Smooth muscle cell (in vitro differentiated cells): ENCODE measurements at regions not wholly inside any gene's neighbourhood (a gene's known extent, or its start where the extent isn't known, plus 50 kb on each side); places are given as distances from the start of the nearest gene placed in this dataset.
A peak's percentile ranks its signal among the peaks of the same experiment; 100 is the strongest.

Experiments
- DNase-seq: peaks from one replicate; lab custom pipeline; 2025; ENCODE audit not compliant: unreplicated experiment; lab: John Stamatoyannopoulos, UW
- H2AFZ ChIP-seq: fragments of 200-600 bp; sonication (generic); 2 replicates; pipeline ENCODE4 v1.6.0; 2016; ENCODE audit warnings: antibody characterized with exemption, low read depth, mild to moderate bottlenecking
- H3F3A ChIP-seq: fragments of 200-600 bp; sonication (generic); 2 replicates; pipeline ENCODE4 v1.6.0; 2017; ENCODE audit warnings: antibody characterized with exemption, low read depth
- H3K27ac ChIP-seq: fragments of 200-600 bp; sonication (generic); 2 replicates; pipeline ENCODE4 v1.5.1; 2016; ENCODE audit warnings: low read depth, mild to moderate bottlenecking
- H3K27me3 ChIP-seq: fragments of 200-600 bp; sonication (generic); 2 replicates; pipeline ENCODE4 v1.6.1; 2016; ENCODE audit warnings: low read depth, mild to moderate bottlenecking
- H3K36me3 ChIP-seq: fragments of 200-600 bp; sonication (generic); 2 replicates; pipeline ENCODE4 v1.5.1; 2016; ENCODE audit warnings: low read depth
- H3K4me1 ChIP-seq: fragments of 200-600 bp; sonication (generic); 2 replicates; pipeline ENCODE4 v1.5.1; 2016; ENCODE audit warnings: low read depth
- H3K4me2 ChIP-seq: fragments of 200-600 bp; sonication (generic); 2 replicates; pipeline ENCODE4 v1.6.0; 2016; ENCODE audit warnings: mild to moderate bottlenecking
- H3K4me3 ChIP-seq: fragments of 200-600 bp; sonication (generic); 2 replicates; pipeline ENCODE4 v1.5.1; 2016; ENCODE audit warnings: mild to moderate bottlenecking
- H3K79me2 ChIP-seq: fragments of 200-600 bp; sonication (generic); 2 replicates; pipeline ENCODE4 v1.6.0; 2016; ENCODE audit warnings: low read depth, mild to moderate bottlenecking
- H3K9ac ChIP-seq: fragments of 200-600 bp; sonication (generic); 2 replicates; pipeline ENCODE4 v1.6.0; 2016; ENCODE audit warnings: low read depth
- H3K9me3 ChIP-seq: fragments of 200-600 bp; sonication (generic); replicated peaks from 2 replicates; pipeline ENCODE4 v1.5.1; 2016; ENCODE audit warnings: low read depth
- H4K20me1 ChIP-seq: fragments of 200-600 bp; sonication (generic); 2 replicates; pipeline ENCODE4 v1.6.0; 2016; ENCODE audit warnings: low read depth
- WGBS: methylation state at CpG from one replicate; pipeline ENCODE4 v1.1.7; 2016; ENCODE audit warnings: low lambda C conversion rate; 5-methylcytosine and 5-hydroxymethylcytosine counted together
- TF ChIP-seq, protein P1 (sequence below): fragments of 200-600 bp; sonication (generic); IDR thresholded peaks from 2 replicates; pipeline ENCODE4 v1.5.1; 2017; ENCODE audit warnings: borderline replicate concordance, mild to moderate bottlenecking, antibody characterized with exemption; ENCODE audit not compliant: insufficient read depth, poor library complexity, severe bottlenecking

DNA sequence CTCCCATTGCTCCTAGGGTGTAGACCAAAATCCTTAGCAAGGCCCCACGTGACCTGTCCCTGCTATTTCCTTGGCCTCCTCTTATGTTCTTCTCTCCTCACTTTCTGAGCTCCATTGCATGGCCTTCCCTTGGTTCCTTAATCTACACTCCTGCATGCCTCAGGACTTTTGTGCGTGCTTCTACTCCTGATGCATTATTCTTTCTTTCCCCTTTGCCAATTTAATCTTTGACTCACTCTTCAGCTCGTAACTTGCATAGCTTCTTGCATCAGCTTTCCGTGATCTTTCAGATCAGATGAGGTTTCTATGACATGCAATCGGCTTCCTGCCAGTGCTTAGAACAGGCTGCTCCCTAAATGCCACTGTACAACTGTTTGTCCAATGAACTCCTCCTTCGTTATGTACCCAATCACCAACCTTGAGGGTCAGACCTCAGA, 261.6 kb upstream of the CADM1 start:
- Histone ChIP-seq H4K20me1 (no peaks in the 10 kb centered on the region), H3K4me3 (no peak overlapping the region), H3K36me3 (no peaks in the 10 kb centered on the region), H3K27ac (no peak overlapping the region), H3K4me1 (peaks cover 6% of the 10 kb centered on the region), H3K27me3 (no peaks in the 10 kb centered on the region), H3F3A (peaks cover 6% of the 10 kb centered on the region), H3K9ac (no peak overlapping the region), H2AFZ (no peak overlapping the region), H3K9me3 (no peaks in the 10 kb centered on the region), H3K4me2 (no peak overlapping the region), H3K79me2 (no peaks in the 10 kb centered on the region)
- WGBS, result 51% methylated on average over 6 of the region's 6 CpGs
- TF ChIP-seq, protein P1, sequence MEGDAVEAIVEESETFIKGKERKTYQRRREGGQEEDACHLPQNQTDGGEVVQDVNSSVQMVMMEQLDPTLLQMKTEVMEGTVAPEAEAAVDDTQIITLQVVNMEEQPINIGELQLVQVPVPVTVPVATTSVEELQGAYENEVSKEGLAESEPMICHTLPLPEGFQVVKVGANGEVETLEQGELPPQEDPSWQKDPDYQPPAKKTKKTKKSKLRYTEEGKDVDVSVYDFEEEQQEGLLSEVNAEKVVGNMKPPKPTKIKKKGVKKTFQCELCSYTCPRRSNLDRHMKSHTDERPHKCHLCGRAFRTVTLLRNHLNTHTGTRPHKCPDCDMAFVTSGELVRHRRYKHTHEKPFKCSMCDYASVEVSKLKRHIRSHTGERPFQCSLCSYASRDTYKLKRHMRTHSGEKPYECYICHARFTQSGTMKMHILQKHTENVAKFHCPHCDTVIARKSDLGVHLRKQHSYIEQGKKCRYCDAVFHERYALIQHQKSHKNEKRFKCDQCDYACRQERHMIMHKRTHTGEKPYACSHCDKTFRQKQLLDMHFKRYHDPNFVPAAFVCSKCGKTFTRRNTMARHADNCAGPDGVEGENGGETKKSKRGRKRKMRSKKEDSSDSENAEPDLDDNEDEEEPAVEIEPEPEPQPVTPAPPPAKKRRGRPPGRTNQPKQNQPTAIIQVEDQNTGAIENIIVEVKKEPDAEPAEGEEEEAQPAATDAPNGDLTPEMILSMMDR, result no peak
- no peak for DNase-seq

DNA sequence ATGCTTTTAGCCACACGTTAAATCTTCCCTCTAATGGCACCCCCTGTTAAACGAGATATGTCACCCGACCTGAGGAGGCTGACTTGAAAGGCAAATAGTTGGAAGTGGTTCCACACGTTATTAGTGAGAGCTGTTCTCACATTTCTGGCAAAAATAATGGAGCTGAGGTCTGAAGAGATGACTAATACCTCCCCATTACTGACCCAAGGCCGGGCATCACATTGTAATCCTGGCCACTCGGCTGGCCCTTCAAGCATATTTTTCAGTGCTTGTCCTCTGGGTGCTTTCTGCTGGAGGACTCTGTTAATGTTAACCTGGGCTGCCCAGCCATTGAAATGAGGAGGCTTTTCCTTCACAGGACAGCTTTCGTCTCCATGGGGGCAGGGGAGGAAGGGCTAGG, 260.0 kb upstream of the CADM1 start:
- H3K4me1 ChIP-seq, result peaks cover 18% of the 10 kb centered on the region
- WGBS, result 33% methylated on average over 7 of the region's 7 CpGs
- DNase-seq, result no peak

DNA sequence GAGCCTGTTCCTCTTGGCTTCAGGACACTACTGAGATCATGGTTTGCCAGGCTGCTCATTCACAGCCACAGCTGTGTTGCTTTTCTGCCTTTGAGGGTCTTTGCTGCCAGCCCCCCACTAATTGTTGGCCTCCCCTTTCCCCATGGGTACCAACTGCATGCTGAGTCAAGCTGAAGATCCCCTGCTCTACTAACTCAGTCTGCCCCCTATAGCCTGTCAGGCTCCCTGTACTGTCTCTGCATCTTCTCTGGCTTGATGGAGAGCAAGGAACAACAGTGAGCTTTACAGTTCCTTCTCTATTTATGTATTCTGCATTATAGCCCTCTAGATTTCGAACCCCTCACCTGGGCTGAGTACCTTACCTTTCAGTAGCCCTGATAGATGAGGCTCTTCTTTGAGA, 257.6 kb upstream of the CADM1 start:
- no peaks in the 10 kb centered on the region for H3K36me3 ChIP-seq
- no peak overlapping the region for H3K4me2 ChIP-seq
- H3K27ac ChIP-seq, result no peak overlapping the region
- H3K4me1 ChIP-seq, result peaks cover 19% of the 10 kb centered on the region
- peaks cover 7% of the 10 kb centered on the region for H3K27me3 ChIP-seq
- H2AFZ ChIP-seq, result no peak overlapping the region
- no peak for DNase-seq
- TF ChIP-seq, protein P1, result no peak
- H3K9ac ChIP-seq, result no peak overlapping the region
- H4K20me1 ChIP-seq, result no peaks in the 10 kb centered on the region
- no peaks in the 10 kb centered on the region for H3K79me2 ChIP-seq
- H3F3A ChIP-seq, result peaks cover 6% of the 10 kb centered on the region
- no peak overlapping the region for H3K4me3 ChIP-seq
- 87% methylated on average over 1 of the region's 1 CpG for WGBS
- H3K9me3 ChIP-seq, result no peaks in the 10 kb centered on the region

More for the DNA sequence above, 260.0 kb upstream of the CADM1 start:
- Histone ChIP-seq H4K20me1 (no peaks in the 10 kb centered on the region), H3K4me3 (no peak overlapping the region), H3K79me2 (no peaks in the 10 kb centered on the region), H2AFZ (no peak overlapping the region), H3K27me3 (no peaks in the 10 kb centered on the region), H3K9me3 (no peaks in the 10 kb centered on the region), H3K9ac (no peak overlapping the region), H3K27ac (peak overlapping the region; percentile 29), H3F3A (peaks cover 6% of the 10 kb centered on the region), H3K36me3 (no peaks in the 10 kb centered on the region), H3K4me2 (peak overlapping the region; percentile 29)
- TF ChIP-seq, protein P1, result no peak

DNA sequence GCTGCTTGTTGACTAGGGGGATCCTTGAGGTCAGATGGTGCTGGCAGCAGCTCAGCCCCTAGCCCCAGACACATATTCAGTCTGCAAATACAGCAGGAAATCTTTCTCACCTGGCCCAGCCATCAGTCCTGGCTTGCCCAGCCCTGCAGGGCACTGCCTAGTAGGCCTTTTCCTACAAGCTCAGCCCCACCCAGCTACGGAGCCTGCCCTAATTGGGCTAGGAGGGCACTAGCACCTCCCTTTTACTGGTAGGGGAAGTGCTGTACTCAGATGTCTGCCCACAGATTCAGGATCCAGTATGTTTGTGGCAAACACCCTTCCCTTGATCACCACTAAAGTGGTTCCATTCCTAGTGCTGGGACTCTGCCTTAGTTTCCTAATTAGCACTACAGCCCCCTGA, 257.1 kb upstream of the CADM1 start:
- H3K27ac ChIP-seq, result no peak overlapping the region
- WGBS, result 80% methylated on average over 1 of the region's 1 CpG
- peaks cover 6% of the 10 kb centered on the region for H3F3A ChIP-seq
- no peak for DNase-seq
- no peaks in the 10 kb centered on the region for H3K36me3 ChIP-seq
- H3K27me3 ChIP-seq, result peaks cover 7% of the 10 kb centered on the region
- no peaks in the 10 kb centered on the region for H4K20me1 ChIP-seq
- H2AFZ ChIP-seq, result no peak overlapping the region
- H3K9ac ChIP-seq, result no peak overlapping the region
- no peak overlapping the region for H3K4me3 ChIP-seq
- no peaks in the 10 kb centered on the region for H3K79me2 ChIP-seq
- TF ChIP-seq, protein P1, result no peak
- H3K4me1 ChIP-seq, result peaks cover 19% of the 10 kb centered on the region
- H3K4me2 ChIP-seq, result no peak overlapping the region
- no peaks in the 10 kb centered on the region for H3K9me3 ChIP-seq
